ENCODE measurements at regions not wholly inside any gene's neighbourhood (a gene's known extent, or its start where the extent isn't known, plus 50 kb on each side); places are given as distances from the start of the nearest gene placed in this dataset.

- intact Hi-C loops (cut with micrococcal nuclease) = loop anchor here (10.0 kb wide), 2 partner anchors 206 to 526 kb away; no protein-coding TSS in a partner anchor
- Mint-ChIP-seq H3K4me3 (no peak overlapping the region), H3K27me3 (ENCODE audit: insufficient read depth) (no peaks in the 10 kb centered on the region), H3K27ac (no peak overlapping the region), H3K36me3 (ENCODE audit: low read depth) (peaks cover 23% of the 10 kb centered on the region), H3K4me1 (ENCODE audit: low read depth) (peaks cover 39% of the 10 kb centered on the region), H3K9me3 (peaks cover 41% of the 10 kb centered on the region)
- no peak for DNase-seq (ENCODE audit: low spot score)
Measured at GRCh38 chr2:8510519-8510918, 171.3 kb upstream of the ID2 start.

- peak overlapping the region; percentile 18 for H3K27ac Mint-ChIP-seq
- intact Hi-C loops (cut with micrococcal nuclease) = loop anchor here (10.0 kb wide), 2 partner anchors 207 to 527 kb away; no protein-coding TSS in a partner anchor
- no peak overlapping the region for H3K4me3 Mint-ChIP-seq
- no peak for DNase-seq (ENCODE audit: low spot score)
- H3K9me3 Mint-ChIP-seq = peaks cover 37% of the 10 kb centered on the region
- H3K36me3 Mint-ChIP-seq (ENCODE audit: low read depth) = peaks cover 23% of the 10 kb centered on the region
- no peaks in the 10 kb centered on the region for H3K27me3 Mint-ChIP-seq (ENCODE audit: insufficient read depth)
- peaks cover 49% of the 10 kb centered on the region for H3K4me1 Mint-ChIP-seq (ENCODE audit: low read depth)
Measured at GRCh38 chr2:8511868-8512612, 169.8 kb upstream of the ID2 start.

GRCh38 chr2:8513601-8514273 lies 168.1 kb upstream of the ID2 start:
- H3K4me1 Mint-ChIP-seq (ENCODE audit: low read depth) = peaks cover 54% of the 10 kb centered on the region
- H3K4me3 Mint-ChIP-seq = peak overlapping the region; percentile 20
- intact Hi-C loops (cut with micrococcal nuclease) = loop anchor here (2.0 to 10.0 kb wide), 3 partner anchors 33 to 529 kb away; no protein-coding TSS in a partner anchor
- H3K27ac Mint-ChIP-seq = peak overlapping the region; percentile 95
- no peak for DNase-seq (ENCODE audit: low spot score)
- H3K36me3 Mint-ChIP-seq (ENCODE audit: low read depth) = peaks cover 23% of the 10 kb centered on the region
- no peaks in the 10 kb centered on the region for H3K27me3 Mint-ChIP-seq (ENCODE audit: insufficient read depth)
- H3K9me3 Mint-ChIP-seq = peaks cover 32% of the 10 kb centered on the region

GRCh38 chr2:8514274-8514662 lies 167.6 kb upstream of the ID2 start:
- Mint-ChIP-seq H3K4me1 (ENCODE audit: low read depth) (peaks cover 59% of the 10 kb centered on the region), H3K27ac (peak overlapping the region; percentile 95), H3K4me3 (peak overlapping the region; percentile 35), H3K9me3 (peaks cover 28% of the 10 kb centered on the region), H3K27me3 (ENCODE audit: insufficient read depth) (no peaks in the 10 kb centered on the region), H3K36me3 (ENCODE audit: low read depth) (peaks cover 22% of the 10 kb centered on the region)
- no peak for DNase-seq (ENCODE audit: low spot score)
- intact Hi-C loops (cut with micrococcal nuclease) = loop anchor here (2.0 to 10.0 kb wide), 3 partner anchors 33 to 529 kb away; no protein-coding TSS in a partner anchor

- peak overlapping the region; percentile 35 for H3K4me3 Mint-ChIP-seq
- intact Hi-C loops (cut with micrococcal nuclease) = loop anchor here (1.0 to 10.0 kb wide), 17 partner anchors 27 to 1065 kb away; no protein-coding TSS in a partner anchor
Measured at GRCh38 chr2:8514796-8515758, 166.8 kb upstream of the ID2 start.

GRCh38 chr2:8515864-8516533 lies 165.9 kb upstream of the ID2 start:
- no peak for DNase-seq (ENCODE audit: low spot score)
- Mint-ChIP-seq H3K4me1 (ENCODE audit: low read depth) (peaks cover 77% of the 10 kb centered on the region), H3K27me3 (ENCODE audit: insufficient read depth) (no peaks in the 10 kb centered on the region), H3K4me3 (no peak overlapping the region), H3K36me3 (ENCODE audit: low read depth) (peaks cover 17% of the 10 kb centered on the region), H3K9me3 (peaks cover 23% of the 10 kb centered on the region), H3K27ac (peak overlapping the region; percentile 90)
- intact Hi-C loops (cut with micrococcal nuclease) = loop anchor here (1.0 to 10.0 kb wide), 17 partner anchors 27 to 1066 kb away; no protein-coding TSS in a partner anchor

More at GRCh38 chr2:8514796-8515758, 166.8 kb upstream of the ID2 start:
- peak; percentile 58 for DNase-seq (ENCODE audit: low spot score)
- Mint-ChIP-seq H3K27ac (peak overlapping the region; percentile 95), H3K27me3 (ENCODE audit: insufficient read depth) (no peaks in the 10 kb centered on the region), H3K9me3 (peaks cover 20% of the 10 kb centered on the region), H3K4me1 (ENCODE audit: low read depth) (peaks cover 68% of the 10 kb centered on the region), H3K36me3 (ENCODE audit: low read depth) (peaks cover 16% of the 10 kb centered on the region)

- Mint-ChIP-seq H3K27ac (no peak overlapping the region), H3K4me3 (no peak overlapping the region)
- intact Hi-C loops (cut with micrococcal nuclease) = loop anchor here (10.0 kb wide), 2 partner anchors 213 to 533 kb away; no protein-coding TSS in a partner anchor
Measured at GRCh38 chr2:8517850-8518498, 163.9 kb upstream of the ID2 start.

GRCh38 chr2:8518979-8519668 lies 162.7 kb upstream of the ID2 start:
- H3K27me3 Mint-ChIP-seq (ENCODE audit: insufficient read depth) = no peaks in the 10 kb centered on the region
- peaks cover 81% of the 10 kb centered on the region for H3K4me1 Mint-ChIP-seq (ENCODE audit: low read depth)
- no peak overlapping the region for H3K4me3 Mint-ChIP-seq
- H3K27ac Mint-ChIP-seq = peak overlapping the region; percentile 53
- intact Hi-C loops (cut with micrococcal nuclease) = loop anchor here (10.0 kb wide), 2 partner anchors 214 to 534 kb away; no protein-coding TSS in a partner anchor
- H3K9me3 Mint-ChIP-seq = peaks cover 10% of the 10 kb centered on the region
- DNase-seq (ENCODE audit: low spot score) = no peak
- H3K36me3 Mint-ChIP-seq (ENCODE audit: low read depth) = peaks cover 12% of the 10 kb centered on the region

More at GRCh38 chr2:8517850-8518498, 163.9 kb upstream of the ID2 start:
- no peak for DNase-seq (ENCODE audit: low spot score)
- Mint-ChIP-seq H3K4me1 (ENCODE audit: low read depth) (peaks cover 84% of the 10 kb centered on the region), H3K9me3 (peaks cover 18% of the 10 kb centered on the region), H3K36me3 (ENCODE audit: low read depth) (peaks cover 12% of the 10 kb centered on the region), H3K27me3 (ENCODE audit: insufficient read depth) (no peaks in the 10 kb centered on the region)

- peak overlapping the region; percentile 51 for H3K4me3 Mint-ChIP-seq
Measured at GRCh38 chr2:8520791-8521344, 161.0 kb upstream of the ID2 start.

GRCh38 chr2:8522687-8523086 lies 159.2 kb upstream of the ID2 start:
- no peak for DNase-seq (ENCODE audit: low spot score)
- H3K27me3 Mint-ChIP-seq (ENCODE audit: insufficient read depth) = no peaks in the 10 kb centered on the region
- peaks cover 74% of the 10 kb centered on the region for H3K4me1 Mint-ChIP-seq (ENCODE audit: low read depth)
- H3K9me3 Mint-ChIP-seq = peaks cover 6% of the 10 kb centered on the region
- intact Hi-C loops (cut with micrococcal nuclease) = no loop called here
- H3K27ac Mint-ChIP-seq = peak overlapping the region; percentile 83
- peaks cover 8% of the 10 kb centered on the region for H3K36me3 Mint-ChIP-seq (ENCODE audit: low read depth)
- H3K4me3 Mint-ChIP-seq = peak overlapping the region; percentile 23

More at GRCh38 chr2:8520791-8521344, 161.0 kb upstream of the ID2 start:
- intact Hi-C loops (cut with micrococcal nuclease) = loop anchor here (1.0 kb wide), 1 partner anchor 22 kb away; no protein-coding TSS in a partner anchor
- no peak for DNase-seq (ENCODE audit: low spot score)
- H3K27ac Mint-ChIP-seq = peak overlapping the region; percentile 85
- H3K27me3 Mint-ChIP-seq (ENCODE audit: insufficient read depth) = no peaks in the 10 kb centered on the region
- peaks cover 8% of the 10 kb centered on the region for H3K36me3 Mint-ChIP-seq (ENCODE audit: low read depth)
- peaks cover 6% of the 10 kb centered on the region for H3K9me3 Mint-ChIP-seq
- H3K4me1 Mint-ChIP-seq (ENCODE audit: low read depth) = peaks cover 73% of the 10 kb centered on the region

- intact Hi-C loops (cut with micrococcal nuclease) = no loop called here
- Mint-ChIP-seq H3K4me1 (ENCODE audit: low read depth) (peaks cover 63% of the 10 kb centered on the region), H3K4me3 (no peak overlapping the region), H3K27ac (no peak overlapping the region), H3K27me3 (ENCODE audit: insufficient read depth) (no peaks in the 10 kb centered on the region), H3K9me3 (peaks cover 6% of the 10 kb centered on the region), H3K36me3 (ENCODE audit: low read depth) (peaks cover 8% of the 10 kb centered on the region)
- no peak for DNase-seq (ENCODE audit: low spot score)
Measured at GRCh38 chr2:8524388-8524787, 157.5 kb upstream of the ID2 start.

Data from activated T-helper 1 cell treated with anti-CD3 and anti-CD28 coated beads, Interleukin-12 subunit alpha, Interleukin-12 subunit beta, Interleukin-2, Interleukin-4 antibody, amounts not matched to agents 30 ng/mL and 10 ng/mL and 1 ng/mL, durations not matched to agents 14 hours and 24 hours and 36 hours (primary cell).